Liver (tissue), 7 donors: ENCODE measurements at regions not wholly inside any gene's neighbourhood (a gene's known extent, or its start where the extent isn't known, plus 50 kb on each side); places are given as distances from the start of the nearest gene placed in this dataset.

Source experiments
- DNase-seq: peaks from one replicate; pipeline ENCODE4 v3.0.0-alpha.2; 2017; ENCODE audit warnings: low spot score
- H3K27ac ChIP-seq, 2 donors: one replicate each; pipeline ENCODE4 v1.7.0; 2013; ENCODE audit warnings: inconsistent platforms in 2 of 2, low read length in 2 of 2, control low read depth in 1 of 2, low read depth in 1 of 2, mild to moderate bottlenecking in 1 of 2
- H3K27me3 ChIP-seq, 4 donors: one replicate each; pipeline versions ENCODE4 v1.6.1 to v1.7.0; 2013; ENCODE audit warnings: low read length in 3 of 4, inconsistent platforms in 1 of 4, mild to moderate bottlenecking in 1 of 4, moderate library complexity in 1 of 4; ENCODE audit not compliant: control insufficient read depth in 4 of 4, insufficient read depth in 4 of 4
- H3K36me3 ChIP-seq, 4 donors: one replicate each; pipeline versions ENCODE4 v1.6.1 to v1.7.0; 2013; ENCODE audit warnings: low read length in 3 of 4, mild to moderate bottlenecking in 3 of 4, low read depth in 1 of 4, moderate library complexity in 1 of 4; ENCODE audit not compliant: control insufficient read depth in 4 of 4, insufficient read depth in 3 of 4
- H3K4me1 ChIP-seq, 4 donors: one replicate each; pipeline versions ENCODE4 v1.6.1 to v1.7.0; 2013; ENCODE audit warnings: low read length in 3 of 4, mild to moderate bottlenecking in 3 of 4, moderate library complexity in 1 of 4; ENCODE audit not compliant: control insufficient read depth in 4 of 4, insufficient read depth in 4 of 4
- H3K4me3 ChIP-seq, 3 donors: one replicate each; pipeline versions ENCODE4 v1.6.1 to v1.7.0; 2013; ENCODE audit warnings: low read length in 3 of 3, control low read depth in 1 of 3, low read depth in 1 of 3, mild to moderate bottlenecking in 1 of 3
- H3K9ac ChIP-seq, 2 donors: one replicate each; pipeline ENCODE4 v1.7.0; 2013; ENCODE audit warnings: low read length in 2 of 2, mild to moderate bottlenecking in 2 of 2, moderate library complexity in 2 of 2, control low read depth in 1 of 2, low read depth in 1 of 2
- H3K9me3 ChIP-seq, 4 donors: one replicate each; pipeline versions ENCODE4 v1.6.1 to v1.7.0; 2013; ENCODE audit warnings: low read length in 3 of 4; ENCODE audit not compliant: control insufficient read depth in 4 of 4
- EGR1 ChIP-seq, 2 donors: IDR thresholded peaks; 2 replicates each; pipeline ENCODE4 v1.6.1; 2016 to 2018; ENCODE audit warnings: antibody characterized with exemption in 2 of 2, low read depth in 2 of 2
- FOXA1 ChIP-seq: IDR thresholded peaks from 2 replicates; pipeline ENCODE4 v1.6.1; 2016; ENCODE audit warnings: antibody characterized with exemption
- FOXA2 ChIP-seq: IDR thresholded peaks from 2 replicates; pipeline ENCODE4 v1.6.1; 2016; ENCODE audit warnings: antibody characterized with exemption
- HNF4A ChIP-seq, 2 donors: conservative IDR thresholded peaks; 2 replicates each; pipeline ENCODE4 v1.6.1; 2016; ENCODE audit warnings: antibody characterized with exemption in 2 of 2, mild to moderate bottlenecking in 2 of 2
- HNF4G ChIP-seq: IDR thresholded peaks from 2 replicates; pipeline ENCODE4 v1.6.1; 2016; ENCODE audit warnings: antibody characterized with exemption
- MAX ChIP-seq: IDR thresholded peaks from 2 replicates; pipeline ENCODE4 v1.6.1; 2016; ENCODE audit warnings: antibody characterized with exemption
- RAD21 ChIP-seq, 2 donors: IDR thresholded peaks; 2 replicates each; pipeline ENCODE4 v1.6.1; 2016; ENCODE audit warnings: antibody characterized with exemption in 2 of 2, mild to moderate bottlenecking in 2 of 2
- RXRA ChIP-seq, 2 donors: IDR thresholded peaks; 2 replicates each; pipeline ENCODE4 v1.6.1; 2017 to 2018; ENCODE audit warnings: antibody characterized with exemption in 2 of 2, mild to moderate bottlenecking in 1 of 2
- SP1 ChIP-seq: IDR thresholded peaks from 2 replicates; pipeline ENCODE4 v1.6.1; 2018; ENCODE audit warnings: antibody characterized with exemption, mild to moderate bottlenecking
- TAF1 ChIP-seq: conservative IDR thresholded peaks from 2 replicates; pipeline ENCODE4 v1.6.1; 2016; ENCODE audit warnings: antibody characterized with exemption, mild to moderate bottlenecking
- YY1 ChIP-seq: IDR thresholded peaks from 2 replicates; pipeline ENCODE4 v1.6.1; 2016; ENCODE audit warnings: antibody characterized with exemption, mild to moderate bottlenecking
- ZBTB33 ChIP-seq: IDR thresholded peaks from 2 replicates; pipeline ENCODE4 v1.6.1; 2016; ENCODE audit warnings: antibody characterized with exemption
- WGBS: extraction: QIAGEN DNeasy Blood & Tissue Kit; methylation state at CpG from one replicate; pipeline ENCODE4 v1.1.7; 2013; 5-methylcytosine and 5-hydroxymethylcytosine counted together
- TF ChIP-seq, protein P1 (sequence below): IDR thresholded peaks from 2 replicates; pipeline ENCODE4 v1.6.1; 2016; ENCODE audit warnings: antibody characterized with exemption
- donor health status: healthy.
- donor health status: healthy.
- donor health status: healthy.
- donor health status: healthy.

GRCh38 chr12:59085690-59086089 lies 165.4 kb upstream of the LRIG3 start:
- H3K27ac ChIP-seq, result no peak overlapping the region
- DNase-seq, result no peak
- H3K9me3 ChIP-seq, result no peaks in the 10 kb centered on the region
- TF ChIP-seq ZBTB33 (no peak), FOXA2 (no peak), RAD21 (IDR thresholded peaks at IDR 0.05) (no peak), HNF4G (no peak), EGR1 (IDR thresholded peaks at IDR 0.05; ENCODE audit: low read depth in 2 of 2) (no peak), TAF1 (no peak)
- TF ChIP-seq, protein P1, sequence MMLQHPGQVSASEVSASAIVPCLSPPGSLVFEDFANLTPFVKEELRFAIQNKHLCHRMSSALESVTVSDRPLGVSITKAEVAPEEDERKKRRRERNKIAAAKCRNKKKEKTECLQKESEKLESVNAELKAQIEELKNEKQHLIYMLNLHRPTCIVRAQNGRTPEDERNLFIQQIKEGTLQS, result no peak
- 44% methylated on average over 3 of the region's 3 CpGs for WGBS
- no peak overlapping the region for H3K9ac ChIP-seq
- no peaks in the 10 kb centered on the region for H3K27me3 ChIP-seq
- H3K36me3 ChIP-seq, result no peaks in the 10 kb centered on the region
- H3K4me3 ChIP-seq, result no peak overlapping the region
- H3K4me1 ChIP-seq, result peaks cover 0 to 3% (median 0%) of the 10 kb centered on the region in 4 donors

DNA sequence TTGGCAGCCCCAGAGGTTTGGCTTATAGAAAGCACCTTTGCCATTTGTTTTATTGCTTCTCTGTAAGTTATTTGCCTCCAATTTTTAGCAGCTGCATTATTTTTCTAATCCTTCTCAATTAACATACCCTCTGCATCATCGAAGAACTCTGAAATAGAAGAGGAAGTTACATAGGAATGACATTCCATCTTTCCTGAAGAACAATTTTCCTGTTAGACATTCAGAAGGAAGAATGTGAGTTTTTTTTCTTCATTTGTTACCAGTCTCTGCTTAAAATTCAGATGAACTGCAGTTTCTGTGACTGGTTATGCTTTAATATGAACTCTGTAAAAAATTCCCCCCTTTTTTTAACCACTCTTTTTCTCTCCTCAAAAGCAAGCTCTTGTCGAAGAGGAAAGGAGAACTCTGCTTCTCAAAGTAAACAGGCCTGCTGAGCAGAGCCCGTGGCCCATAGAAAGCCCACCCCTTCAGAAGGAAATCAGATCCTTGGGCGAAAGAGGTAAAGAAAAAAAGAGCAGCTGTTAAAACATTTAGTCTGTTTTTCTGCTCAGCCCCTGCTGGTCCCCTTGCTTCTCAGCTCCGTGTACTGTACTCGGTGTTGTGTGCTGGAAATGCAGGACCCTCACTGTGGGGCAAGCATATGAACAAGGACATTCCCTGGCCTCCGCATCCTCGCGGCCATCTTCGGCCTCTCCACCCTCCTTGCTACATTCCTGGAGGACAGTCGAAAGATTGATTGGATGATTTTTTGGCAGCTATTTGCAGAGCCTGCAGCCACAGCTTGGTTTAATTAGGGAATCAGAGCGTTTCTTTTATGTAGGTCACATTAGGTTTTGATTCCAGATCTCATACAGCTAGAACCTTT lies 164.4 kb upstream of the LRIG3 start:
- H3K27me3 ChIP-seq, result no peaks in the 10 kb centered on the region
- peaks cover 0 to 3% (median 0%) of the 10 kb centered on the region in 4 donors for H3K4me1 ChIP-seq
- H3K9ac ChIP-seq, result no peak overlapping the region
- WGBS, result 79% methylated on average over 12 of the region's 12 CpGs
- TF ChIP-seq RXRA (IDR thresholded peaks at IDR 0.05) (no peak), FOXA1 (no peak), MAX (no peak), RAD21 (IDR thresholded peaks at IDR 0.05) (no peak), ZBTB33 (no peak), HNF4A (conservative IDR thresholded peaks at IDR 0.05) (no peak), SP1 (no peak), YY1 (no peak), FOXA2 (no peak)
- TF ChIP-seq, protein P1, result no peak
- H3K27ac ChIP-seq, result no peak overlapping the region
- DNase-seq, result no peak
- no peaks in the 10 kb centered on the region for H3K36me3 ChIP-seq
- H3K9me3 ChIP-seq, result no peaks in the 10 kb centered on the region
- no peak overlapping the region for H3K4me3 ChIP-seq
